GM20431 (cell line): ENCODE measurements at regions not wholly inside any gene's neighbourhood (a gene's known extent, or its start where the extent isn't known, plus 50 kb on each side); places are given as distances from the start of the nearest gene placed in this dataset.
"Not testable (repeated sequence)": the region's sequence is repeated elsewhere in the genome, so short reads cannot be mapped to it uniquely, and the experiment has no call there.

Experiments
- in situ Hi-C: fragments of 300-500 bp; cut with MseI, MboI; formaldehyde crosslinking; loops from one replicate; pipeline ENCODE4 v1.15.0; 2020; ENCODE audit warnings: low sequenced_read_pairs; ENCODE audit not compliant: unreplicated experiment

DNA sequence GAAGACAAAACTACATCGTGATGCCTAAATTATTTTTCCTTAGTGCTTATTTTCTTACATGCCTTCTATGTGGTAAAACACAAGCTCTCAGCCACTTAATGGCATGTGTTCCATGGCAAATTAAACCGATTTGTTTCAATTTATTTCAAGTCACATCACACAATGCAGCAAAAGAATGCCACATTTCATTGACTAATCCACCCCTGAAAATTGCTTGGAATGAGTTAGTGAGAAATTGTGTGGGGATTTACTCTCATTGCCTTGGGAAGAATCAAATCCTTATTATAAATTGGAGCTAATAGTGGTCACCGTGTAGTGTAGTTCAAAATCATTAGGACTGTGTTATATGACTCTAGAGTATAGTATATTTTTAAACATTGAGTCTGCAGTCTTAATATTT is 485.5 kb upstream of the KLHL1 start:
- in situ Hi-C loops: no loop called here

DNA sequence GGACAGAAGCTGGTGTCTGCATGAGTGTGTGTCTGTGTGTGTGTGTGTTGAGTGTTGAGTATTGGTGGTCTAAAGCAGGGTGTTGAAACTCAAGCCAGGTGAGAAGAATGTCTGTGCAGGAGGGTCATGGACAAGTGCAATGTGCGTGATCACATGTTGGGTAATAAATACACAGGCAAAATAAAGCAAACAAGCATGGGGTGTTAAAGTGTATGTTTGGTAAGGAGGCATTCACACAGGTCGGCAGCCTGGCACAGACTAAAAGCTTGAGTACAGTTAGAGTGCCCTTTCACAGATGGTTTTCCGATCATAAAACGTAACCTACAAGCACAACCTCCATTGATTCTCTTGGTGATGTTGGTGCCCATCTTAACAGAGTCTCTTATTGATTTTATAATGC is 476.9 kb upstream of the KLHL1 start:
- in situ Hi-C loops: no loop called here

DNA sequence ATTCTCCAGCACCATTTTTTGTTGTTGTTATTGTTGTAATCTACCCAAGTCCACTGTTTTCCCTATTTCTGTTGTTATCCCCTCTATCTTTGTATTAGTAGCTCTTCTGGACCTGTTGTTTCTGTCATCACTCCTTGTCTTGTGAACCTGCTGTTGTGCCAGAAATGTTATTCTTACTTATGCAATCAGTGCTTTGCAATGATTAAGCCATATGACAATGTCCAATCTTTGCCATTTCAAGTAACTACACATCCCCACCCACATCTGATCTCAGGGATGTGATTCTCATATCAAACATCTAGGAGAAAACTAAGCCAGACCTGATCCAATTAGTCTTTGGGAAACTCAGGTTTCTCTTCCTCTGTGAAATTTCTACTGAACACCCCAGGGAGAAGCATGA is 472.6 kb upstream of the KLHL1 start:
- in situ Hi-C loops: no loop called here

DNA sequence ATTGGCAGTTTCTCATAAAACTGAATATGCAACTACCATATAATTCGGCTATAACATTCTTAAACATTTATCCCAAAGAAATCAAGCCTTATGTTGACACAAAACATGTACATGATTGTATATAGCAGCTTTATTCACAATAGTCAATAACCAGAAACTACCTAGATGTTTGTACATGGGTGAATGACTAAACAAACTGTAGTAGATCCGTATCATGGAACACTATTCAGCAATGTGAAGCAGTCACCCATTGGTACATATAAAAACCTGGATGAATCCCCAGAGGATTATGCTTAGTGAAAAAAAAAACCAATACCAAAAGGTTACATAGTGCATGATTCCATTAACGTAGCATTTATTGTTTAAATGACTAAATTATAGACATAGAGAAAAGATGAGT is 471.7 kb upstream of the KLHL1 start:
- in situ Hi-C loops: no loop called here

DNA sequence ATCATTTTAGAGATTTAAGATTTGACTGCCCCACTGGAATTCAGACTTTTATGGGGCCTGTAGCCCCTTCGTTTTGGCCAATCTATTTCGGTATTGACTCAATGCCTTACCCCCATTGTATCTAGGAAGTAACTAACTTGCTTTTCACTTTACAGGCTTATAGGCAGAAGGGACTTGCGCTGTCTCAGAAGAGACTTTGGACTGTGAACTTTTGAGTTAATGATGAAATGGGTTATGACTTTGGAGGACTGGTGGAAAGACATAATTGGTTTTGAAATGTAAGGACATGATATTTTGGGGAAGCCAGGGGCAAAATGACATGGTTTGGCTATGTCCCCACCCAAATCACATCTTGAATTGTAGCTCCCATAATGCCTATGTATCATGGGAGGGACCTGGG is 463.0 kb upstream of the KLHL1 start:
- in situ Hi-C loops: loop anchor here (25.0 kb wide), 1 partner anchor 1034 kb away; no protein-coding TSS in a partner anchor

DNA sequence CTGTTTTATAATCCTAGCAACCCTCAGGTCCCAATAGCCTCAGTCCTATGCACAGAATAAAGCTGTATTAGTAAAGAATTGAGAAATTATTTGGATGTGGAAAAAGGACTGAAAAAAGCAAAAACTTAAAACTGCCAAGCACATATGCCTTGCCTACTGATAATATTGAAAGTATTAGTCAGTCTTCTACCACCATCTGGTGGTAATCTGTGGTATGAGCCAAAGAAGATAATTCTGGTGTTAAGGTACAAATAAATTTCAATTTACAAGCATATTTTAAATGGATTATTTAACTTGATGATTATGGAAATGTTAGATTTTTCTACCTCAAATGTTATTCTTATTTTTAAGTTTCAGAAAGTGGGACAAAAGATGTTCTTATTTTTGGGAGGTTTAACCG is 460.3 kb upstream of the KLHL1 start:
- in situ Hi-C loops: loop anchor here (25.0 kb wide), 1 partner anchor 1031 kb away; no protein-coding TSS in a partner anchor

DNA sequence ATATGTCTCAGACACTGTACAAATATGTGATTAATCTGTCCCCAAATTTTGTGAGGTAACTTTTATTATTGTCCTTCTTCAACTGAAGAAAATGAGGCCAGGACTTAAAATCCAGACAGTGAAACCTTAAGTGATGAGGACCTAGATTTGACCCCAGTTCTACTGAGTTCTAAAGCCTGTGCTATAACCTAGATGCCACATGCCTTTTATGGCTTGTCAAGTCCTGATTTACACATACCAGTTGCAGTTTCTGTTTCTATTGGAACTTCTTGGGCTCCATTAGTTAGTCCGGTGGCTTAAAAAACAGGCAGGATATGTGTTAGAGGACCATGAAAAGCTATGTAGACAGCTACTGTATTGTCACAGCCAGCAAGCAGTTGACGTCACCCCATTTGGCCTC is 436.5 kb upstream of the KLHL1 start:
- in situ Hi-C loops: no loop called here

DNA sequence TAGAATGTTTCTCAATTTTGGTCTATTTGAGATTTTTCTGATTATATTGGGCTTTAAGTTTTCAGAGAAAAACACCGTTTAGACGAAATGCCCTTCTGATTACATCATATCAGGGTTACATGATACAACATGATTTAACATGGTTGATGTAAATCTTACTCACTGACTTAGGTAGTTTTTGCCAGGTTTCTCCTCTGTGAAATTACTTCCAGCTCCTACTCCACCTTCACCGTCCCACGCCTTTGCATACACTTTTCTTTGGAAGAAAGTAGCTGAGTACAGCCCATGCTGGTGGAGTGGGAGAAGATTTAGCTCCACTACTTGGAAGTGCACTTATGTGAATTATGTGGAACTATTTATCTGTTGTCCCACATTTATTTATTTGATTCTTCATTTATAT is 433.2 kb upstream of the KLHL1 start:
- in situ Hi-C loops: no loop called here

DNA sequence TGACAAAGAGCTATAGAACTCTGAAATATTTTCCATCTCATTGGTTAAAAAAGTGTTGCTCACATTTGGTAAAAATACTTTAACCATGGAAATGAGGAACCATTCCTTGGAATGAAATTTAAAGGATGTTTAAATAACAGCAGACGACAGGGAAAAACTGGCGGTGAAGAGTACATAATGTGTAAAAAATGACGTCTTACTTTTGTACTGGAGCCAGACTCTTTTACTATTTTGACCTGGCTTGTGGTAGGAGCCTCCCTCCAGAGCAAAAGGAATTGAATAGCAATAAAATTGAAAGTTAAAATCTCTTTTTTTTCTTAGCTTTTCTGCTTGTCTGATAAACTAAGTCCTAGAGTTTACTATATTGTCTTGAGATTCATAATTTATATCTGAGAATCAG is 426.2 kb upstream of the KLHL1 start:
- in situ Hi-C loops: no loop called here

DNA sequence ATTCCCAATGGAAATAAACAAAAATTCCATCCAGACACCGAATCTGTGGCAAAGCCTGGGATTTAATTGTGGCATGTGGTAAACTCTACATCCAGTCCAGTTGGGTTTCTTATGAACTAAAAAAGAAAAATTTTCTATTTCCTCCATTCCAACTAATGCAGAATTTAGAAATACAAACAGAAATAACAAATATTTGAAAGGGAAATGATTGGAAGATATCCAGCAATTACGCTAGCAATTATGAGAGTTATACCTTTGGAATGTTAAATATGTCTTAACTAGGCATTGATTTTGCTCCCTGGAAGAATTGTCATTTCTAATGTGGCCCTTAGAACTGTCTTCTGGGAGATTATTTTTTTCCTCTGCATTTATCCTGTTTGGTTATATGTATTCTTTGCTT is 421.4 kb upstream of the KLHL1 start:
- in situ Hi-C loops: no loop called here

DNA sequence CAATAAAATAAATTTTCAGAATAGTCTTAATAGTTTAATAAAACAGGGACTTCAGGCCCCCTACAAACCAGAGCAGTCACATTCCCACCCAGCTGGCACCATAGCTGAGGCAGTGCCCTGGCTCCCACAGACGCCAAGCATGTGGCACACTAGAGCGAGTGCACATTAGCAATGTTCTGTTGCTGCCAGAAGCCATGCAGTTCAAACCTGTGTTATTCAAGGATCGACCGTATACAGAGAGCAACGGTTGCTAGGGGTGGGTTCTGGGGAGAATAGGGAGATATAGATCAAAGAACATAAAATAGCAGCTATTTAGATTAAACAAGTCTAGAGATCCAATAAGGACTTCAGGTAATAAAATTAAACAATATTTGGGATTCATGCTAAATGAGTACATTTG is 419.3 kb upstream of the KLHL1 start:
- in situ Hi-C loops: no loop called here

DNA sequence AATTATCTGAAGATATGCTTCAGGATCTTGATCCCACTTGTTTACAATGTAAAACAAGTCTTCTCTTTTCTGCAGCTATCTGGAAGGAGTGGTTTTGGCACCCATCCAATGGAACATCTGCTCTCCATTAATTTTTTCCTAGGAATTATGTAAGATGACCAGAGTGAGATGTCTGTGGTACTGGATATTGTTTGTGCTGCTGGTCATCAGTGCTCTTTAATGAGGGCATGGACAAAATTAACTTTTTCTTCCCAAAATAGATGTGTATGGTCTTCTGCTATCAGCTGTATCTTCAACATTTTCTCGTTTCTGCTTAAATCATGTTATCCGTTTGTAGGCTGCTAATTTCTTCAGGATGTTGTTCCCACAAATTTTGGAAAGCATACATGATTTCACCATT is 415.4 kb upstream of the KLHL1 start:
- in situ Hi-C loops: no loop called here

DNA sequence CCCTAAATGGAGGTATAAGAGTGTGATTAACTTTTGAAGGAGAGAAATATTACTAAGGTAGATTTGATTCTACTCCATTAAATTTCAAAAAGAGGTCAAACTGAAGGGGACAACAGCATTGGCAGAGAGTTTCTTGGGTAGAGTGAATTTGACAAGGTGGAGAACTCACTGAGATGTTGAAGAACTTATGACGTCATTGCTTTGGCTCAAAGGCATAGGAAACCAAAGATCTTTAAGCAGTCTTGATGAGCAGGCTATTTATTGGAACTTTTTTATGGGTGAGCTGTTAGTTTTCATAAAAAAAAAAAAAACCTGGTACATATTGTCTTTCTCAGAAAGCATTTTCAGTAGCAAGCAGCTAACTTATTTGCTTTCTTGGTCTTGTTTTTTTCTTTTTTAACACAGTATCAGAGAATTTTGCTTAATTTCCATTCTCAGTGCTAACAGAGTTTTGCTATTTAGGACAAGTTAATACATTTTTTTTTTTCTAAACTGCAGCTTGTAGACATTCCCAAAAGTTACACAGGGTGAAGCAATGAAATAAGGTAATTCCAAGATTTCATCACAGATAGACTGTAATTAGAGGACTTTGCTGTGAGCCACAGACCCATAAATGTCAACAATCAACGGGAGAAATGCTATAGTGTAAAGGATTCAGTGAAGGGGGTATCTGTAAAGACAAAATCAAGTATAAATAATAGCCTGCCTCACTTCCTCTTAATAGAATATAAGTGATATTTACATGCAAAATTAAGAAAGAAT is 412.2 kb upstream of the KLHL1 start:
- in situ Hi-C loops: no loop called here

DNA sequence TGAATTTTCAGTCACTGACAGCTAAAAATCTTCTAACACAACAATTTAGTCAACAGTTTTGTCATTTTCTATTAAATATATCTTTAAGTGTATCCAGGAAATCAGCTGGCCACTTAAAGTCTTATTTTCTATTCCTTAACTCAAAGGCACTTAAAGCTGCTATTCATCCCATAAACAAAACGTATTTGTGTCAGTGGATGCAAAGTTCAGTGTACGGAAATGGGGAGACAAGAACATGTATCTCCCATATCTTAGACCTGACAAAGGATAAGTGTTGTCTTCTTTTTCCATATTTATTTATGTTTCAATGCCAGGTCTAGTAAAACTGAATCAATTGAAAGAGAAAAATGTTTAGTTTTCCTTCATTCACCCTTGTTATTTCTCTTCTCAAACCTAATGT is 409.8 kb upstream of the KLHL1 start:
- in situ Hi-C loops: no loop called here

DNA sequence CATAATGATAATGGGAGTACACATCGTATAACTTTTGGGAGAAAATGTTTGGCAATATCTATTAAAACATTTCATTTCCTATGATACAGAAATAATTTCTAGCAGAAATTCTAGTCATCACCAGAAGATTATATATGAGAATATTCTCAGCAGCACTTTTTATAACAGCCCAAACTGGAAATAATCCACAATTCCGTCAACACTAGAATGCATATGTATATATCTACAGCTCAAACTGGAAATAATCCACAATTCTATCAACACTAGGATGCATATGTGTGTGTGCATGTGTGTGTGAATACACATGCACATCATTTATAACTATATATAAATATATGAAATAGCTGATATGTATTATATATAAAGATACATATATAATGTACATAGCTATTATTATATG is 408.0 kb upstream of the KLHL1 start:
- in situ Hi-C loops: no loop called here

DNA sequence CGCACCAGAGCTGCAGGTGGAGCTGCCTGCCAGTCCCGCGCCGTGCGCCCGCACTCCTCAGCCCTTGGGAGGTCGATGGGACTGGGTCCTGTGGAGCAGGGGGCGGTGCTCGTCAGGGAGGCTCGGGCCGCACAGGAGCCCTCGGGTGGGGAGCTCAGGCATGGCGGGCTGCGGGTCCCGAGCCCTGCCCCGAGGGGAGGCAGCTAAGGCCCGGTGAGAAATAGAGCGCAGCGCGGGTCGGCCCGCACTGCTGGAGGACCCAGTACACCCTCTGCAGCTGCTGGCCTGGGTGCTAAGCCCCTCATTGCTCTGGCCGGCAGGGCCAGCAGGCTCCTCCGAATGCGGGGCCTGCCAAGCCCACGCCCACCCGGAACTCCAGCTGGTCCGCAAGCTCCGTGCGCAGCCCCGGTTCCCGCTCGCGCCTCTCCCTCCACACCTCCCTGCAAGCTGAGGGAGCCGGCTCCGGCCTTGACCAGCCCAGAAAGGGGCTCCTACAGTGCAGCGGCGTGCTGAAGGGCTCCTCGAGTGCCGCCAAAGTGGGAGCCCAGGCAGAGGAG is 403.7 kb upstream of the KLHL1 start:
- in situ Hi-C loops: not testable (repeated sequence)

DNA sequence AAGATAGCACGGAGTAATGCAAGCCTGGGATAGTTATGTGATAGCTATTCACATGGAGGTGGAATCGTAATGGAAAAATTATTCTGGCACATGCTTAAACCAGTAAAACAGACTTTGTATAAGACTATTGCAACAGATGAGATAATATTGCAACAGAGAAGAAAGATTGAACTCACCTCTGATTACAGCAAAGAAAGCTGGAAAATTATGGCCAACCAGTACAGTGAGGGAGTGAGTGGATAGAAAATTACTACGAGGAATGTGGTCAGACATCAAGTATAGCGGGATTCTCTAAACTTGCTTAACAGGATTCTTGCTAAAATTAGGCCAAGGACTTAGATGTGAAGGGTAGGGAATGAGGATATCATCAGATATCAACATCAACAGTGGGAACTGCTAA is 397.6 kb upstream of the KLHL1 start:
- in situ Hi-C loops: no loop called here

DNA sequence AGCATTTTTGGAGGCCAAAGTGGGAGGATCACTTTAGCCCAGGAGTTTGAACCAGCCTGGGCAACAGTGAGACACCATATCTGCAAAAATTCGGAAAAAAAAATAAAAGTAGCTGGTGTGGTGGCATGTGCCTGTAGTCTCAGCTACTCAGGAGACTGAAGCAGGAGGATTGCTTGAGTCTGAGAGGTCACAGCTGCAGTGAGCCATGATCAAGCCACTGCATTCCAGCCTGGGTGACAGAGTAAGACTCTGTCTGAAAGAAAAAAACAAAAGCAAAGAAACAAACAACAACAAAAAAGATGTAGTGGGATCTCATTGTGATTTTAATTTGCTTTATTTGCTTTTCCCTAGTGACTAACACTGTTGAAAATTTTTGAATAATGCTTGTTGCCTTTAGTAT is 394.7 kb upstream of the KLHL1 start:
- in situ Hi-C loops: no loop called here

DNA sequence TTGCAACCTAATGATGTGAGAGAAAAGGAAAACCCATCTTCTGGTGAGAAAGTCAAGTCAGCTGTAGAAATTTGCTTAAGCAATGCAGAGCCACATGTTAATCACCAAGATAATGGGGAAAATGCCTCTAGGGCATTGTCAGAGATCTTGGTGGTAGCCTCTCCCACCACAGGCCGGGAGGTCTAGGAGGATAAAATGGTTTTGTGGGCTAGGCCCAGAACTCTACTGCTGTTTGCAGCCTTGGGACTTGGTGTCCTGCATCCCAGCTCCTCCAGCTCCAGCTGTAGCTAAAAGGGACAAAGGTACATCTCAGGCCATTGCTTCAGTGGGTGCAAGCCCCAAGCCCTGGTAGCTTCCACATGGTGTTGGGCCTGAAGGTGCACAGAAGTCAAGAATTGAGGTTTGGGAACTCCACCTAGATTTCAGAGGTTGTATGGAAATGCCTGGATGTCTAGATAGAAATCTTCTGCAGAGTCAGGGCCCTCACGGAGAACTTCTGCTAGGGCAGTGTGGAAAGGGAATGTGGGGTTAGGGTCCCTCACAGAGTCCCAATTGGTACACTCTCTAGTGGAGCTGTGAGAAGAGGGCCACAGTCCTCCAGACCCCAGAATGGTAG is 382.2 kb upstream of the KLHL1 start:
- in situ Hi-C loops: no loop called here

DNA sequence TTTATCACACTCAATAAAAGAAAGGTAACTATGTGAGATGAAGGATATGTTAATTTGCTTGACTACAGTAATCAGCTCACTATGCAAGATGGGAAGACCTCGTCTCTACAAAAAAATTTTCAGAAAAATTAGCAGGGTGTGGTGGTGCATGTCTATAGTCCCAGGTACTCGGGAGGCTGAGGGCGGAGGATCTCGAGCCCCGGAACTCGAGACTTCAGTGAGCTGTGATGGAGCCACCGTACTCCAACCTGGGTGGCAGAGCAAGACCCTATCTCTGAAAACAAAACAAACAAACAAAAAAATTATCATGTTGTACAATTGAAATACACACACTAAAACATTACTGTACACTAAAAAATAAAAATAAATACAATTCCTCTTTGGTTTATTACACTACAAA is 376.7 kb upstream of the KLHL1 start:
- in situ Hi-C loops: no loop called here

DNA sequence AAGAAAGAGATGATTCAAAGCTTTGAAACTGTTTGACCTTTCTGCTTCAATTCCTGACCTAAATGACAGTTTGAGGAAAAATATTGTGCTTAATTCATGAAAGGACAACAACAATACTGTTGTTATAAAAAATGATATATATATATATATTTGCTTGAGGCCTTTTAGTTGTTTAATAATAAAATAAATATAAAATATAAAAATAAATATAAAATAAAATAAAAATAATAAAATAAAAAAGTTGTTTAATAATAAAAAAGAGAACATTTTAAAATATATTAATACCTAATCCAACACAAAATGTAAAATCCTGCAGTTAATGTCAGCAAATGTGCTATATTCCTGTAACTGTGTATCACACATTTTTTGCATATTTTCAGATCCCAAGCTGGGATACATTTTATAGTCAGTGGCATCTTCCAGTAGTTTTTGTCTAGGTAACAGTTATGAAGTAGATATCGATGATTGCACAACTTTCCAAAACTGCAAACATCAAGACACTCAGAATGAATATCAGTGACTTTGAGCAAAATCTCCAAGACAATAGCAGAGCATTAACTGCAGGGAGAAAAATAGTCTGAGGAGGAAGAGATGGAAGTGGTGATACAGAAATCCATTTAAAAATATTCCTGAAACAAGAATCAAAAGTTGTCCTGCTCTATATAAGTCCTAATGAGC is 375.5 kb upstream of the KLHL1 start:
- in situ Hi-C loops: no loop called here
